HG02870 (cell line): ENCODE measurements at regions not wholly inside any gene's neighbourhood (a gene's known extent, or its start where the extent isn't known, plus 50 kb on each side); places are given as distances from the start of the nearest gene placed in this dataset.
"Not testable (repeated sequence)": the region's sequence is repeated elsewhere in the genome, so short reads cannot be mapped to it uniquely, and the experiment has no call there.

Source experiments
- ATAC-seq: cut with Tn5 transposase; IDR thresholded peaks from one replicate; pipeline ENCODE4 v1.9.1; 2021; ENCODE audit warnings: mild to moderate bottlenecking, moderate library complexity; ENCODE audit not compliant: unreplicated experiment

- ATAC-seq: no peak
These were observed 1761.3 kb upstream of the IGFBP7 start for GRCh38 chr4:58871509-58871908.

DNA sequence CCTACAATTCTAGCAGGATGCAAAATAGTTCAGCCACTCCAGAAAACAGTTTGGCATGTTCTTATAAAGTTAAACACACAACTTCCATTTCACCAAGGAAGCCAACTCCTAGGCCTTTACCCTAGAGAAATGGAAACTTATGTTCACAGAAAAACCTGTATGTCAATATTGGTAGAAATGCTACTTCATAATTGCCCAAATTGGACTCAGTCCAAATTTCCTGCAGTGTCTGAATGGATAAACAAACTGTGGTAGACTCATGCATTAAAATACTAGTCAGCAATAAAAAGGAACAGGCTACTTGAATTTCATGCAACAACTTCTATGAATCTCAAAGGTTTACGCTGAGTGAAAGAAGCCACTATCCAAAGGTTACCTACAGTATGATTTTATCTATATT, 1738.8 kb upstream of the IGFBP7 start:
- ATAC-seq: no peak

- ATAC-seq: no peak
These were observed 1733.3 kb upstream of the IGFBP7 start for GRCh38 chr4:58843455-58843854.

GRCh38 chr4:58833126-58833525, 1722.9 kb upstream of the IGFBP7 start:
- no peak for ATAC-seq

- no peak for ATAC-seq
These were observed 1715.1 kb upstream of the IGFBP7 start for GRCh38 chr4:58825278-58825677.

GRCh38 chr4:58818560-58818959, 1708.4 kb upstream of the IGFBP7 start:
- ATAC-seq: not testable (repeated sequence)

DNA sequence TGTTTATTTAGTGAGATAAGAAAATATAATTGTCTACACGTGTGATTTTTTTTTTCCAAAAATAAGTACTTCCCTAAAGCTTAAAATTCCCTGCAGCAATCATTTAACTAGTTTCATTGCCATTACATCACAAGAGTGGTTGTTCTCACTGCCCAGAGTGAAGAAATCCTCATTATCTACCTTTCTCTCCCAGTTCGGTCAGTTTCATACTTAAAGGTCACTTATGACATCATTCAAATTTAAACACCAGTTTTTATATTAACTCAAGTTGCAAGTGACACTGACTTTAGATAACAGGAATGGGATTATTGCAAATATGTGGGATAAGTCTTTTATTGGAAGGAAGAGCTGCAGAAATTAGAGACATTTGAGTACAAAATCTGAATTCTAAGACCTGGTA, 1699.8 kb upstream of the IGFBP7 start:
- no peak for ATAC-seq

- ATAC-seq: no peak
These were observed 1699.2 kb upstream of the IGFBP7 start for GRCh38 chr4:58809366-58809765.

DNA sequence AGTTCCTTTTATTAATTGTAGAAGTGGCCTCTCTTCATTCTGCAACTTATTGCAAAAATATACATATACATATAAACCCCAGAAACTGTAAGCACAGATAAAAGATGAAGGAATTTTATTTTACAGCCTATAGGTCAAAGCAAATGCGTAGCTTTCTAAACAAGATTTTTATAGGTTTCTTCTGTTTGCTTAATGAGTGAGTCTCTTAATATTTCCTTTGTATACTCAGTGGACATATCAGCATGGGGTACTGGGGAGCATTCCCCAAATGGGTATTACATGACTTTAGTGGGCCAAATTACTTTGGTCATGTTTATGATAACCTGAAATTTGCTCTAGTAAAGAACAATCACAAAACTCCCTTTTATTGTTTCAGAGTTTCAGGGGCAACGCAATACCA, 1698.6 kb upstream of the IGFBP7 start:
- ATAC-seq: no peak

- ATAC-seq: no peak
These were observed 1697.8 kb upstream of the IGFBP7 start for GRCh38 chr4:58807843-58808615.

DNA sequence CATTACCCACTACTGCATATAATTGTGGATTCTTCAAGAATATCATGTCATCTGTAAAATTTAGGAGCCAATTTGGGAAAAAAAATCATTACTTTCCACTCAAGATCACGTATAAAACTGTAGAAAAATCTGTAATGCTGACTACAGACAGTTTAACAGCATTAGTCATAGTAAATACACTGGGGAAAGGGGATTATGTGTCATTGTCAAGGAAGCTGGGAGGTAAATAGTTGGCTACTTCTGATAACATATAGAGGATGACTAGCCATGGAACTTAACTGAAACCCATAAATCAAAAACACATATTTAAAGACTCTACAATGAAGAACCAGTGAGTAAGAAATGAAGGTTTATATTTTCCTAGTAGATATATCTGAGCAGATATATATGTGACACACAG, 1666.4 kb upstream of the IGFBP7 start:
- no peak for ATAC-seq

DNA sequence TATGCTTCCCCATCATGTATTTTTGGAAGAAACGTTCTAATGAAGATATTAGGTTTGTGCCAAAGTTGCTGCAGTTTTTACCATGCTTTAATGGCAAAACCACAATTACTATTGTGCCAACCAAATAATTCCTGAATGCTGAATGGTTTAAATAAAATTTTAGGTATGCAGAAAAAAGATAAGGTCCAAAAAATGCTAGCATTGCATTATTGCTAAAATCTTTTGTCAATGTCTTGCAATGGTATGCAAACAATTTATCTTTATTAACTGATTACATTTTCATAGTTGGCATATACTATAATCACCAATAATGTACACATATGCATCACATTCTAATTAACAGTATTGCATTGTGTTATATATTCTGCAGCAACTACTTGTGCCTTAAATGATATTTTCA, 1657.4 kb upstream of the IGFBP7 start:
- ATAC-seq: no peak

GRCh38 chr4:58766763-58767162, 1656.6 kb upstream of the IGFBP7 start:
- no peak for ATAC-seq

- ATAC-seq: no peak
These were observed 1651.4 kb upstream of the IGFBP7 start for GRCh38 chr4:58761563-58761962.

GRCh38 chr4:58760737-58761136, 1650.6 kb upstream of the IGFBP7 start:
- no peak for ATAC-seq

DNA sequence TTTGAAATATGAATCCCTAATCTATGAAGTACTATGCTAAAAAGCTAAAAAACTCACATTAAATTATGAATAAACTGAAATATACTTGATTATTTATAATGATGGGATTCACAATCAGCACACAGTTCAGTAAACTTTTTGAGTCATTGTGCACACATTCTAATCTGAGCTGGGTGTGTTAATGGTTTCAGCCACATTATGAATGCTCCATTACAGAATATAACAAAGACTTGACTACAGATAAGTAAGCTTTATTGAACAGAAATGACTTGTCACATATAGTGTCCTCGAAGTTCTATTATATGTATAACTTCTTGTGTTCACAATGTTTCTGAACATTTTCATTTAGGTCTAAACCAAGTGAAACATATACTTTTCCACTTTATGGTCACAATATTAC, 1649.9 kb upstream of the IGFBP7 start:
- no peak for ATAC-seq

DNA sequence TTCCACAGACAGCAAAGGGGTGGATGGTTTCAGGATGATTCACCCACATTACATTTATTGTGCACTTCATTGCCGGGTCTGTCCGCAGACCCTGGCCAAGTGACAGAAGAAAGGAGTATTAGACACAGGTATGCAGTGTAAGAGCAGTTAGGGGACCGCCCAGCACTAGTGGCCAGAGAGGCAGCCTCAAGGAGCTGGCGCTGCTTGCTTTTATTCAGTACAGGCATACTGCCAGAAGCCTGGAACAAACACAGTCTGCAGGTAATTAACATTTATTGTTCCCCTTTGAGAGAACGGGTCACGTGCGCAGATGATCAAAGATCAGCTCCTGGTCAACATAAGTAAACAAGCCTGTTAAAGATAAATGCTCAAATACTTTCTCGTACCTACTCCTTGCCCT, 1639.0 kb upstream of the IGFBP7 start:
- ATAC-seq: no peak

DNA sequence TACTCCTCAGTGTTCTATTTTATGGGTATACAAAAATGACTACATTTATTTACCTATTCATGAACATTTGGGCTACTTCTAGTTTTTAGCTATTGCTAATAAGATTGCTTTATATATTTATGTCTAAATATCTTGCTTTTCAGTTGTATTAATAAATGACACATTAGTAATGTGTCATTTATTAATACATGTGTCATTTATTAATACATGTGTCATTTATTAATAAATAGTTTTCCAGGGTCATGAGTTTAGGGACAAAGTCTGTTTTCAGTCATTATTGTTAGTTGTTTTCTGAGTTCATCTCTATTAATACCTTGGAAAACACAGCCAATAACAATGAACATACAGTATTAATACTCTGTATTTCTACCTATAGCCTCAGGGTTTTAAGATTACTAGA, 1630.7 kb upstream of the IGFBP7 start:
- no peak for ATAC-seq

- ATAC-seq: no peak
These were observed 1629.1 kb upstream of the IGFBP7 start for GRCh38 chr4:58739275-58739674.

- ATAC-seq: no peak
These were observed 1628.2 kb upstream of the IGFBP7 start for GRCh38 chr4:58738375-58738774.

GRCh38 chr4:58734030-58734674, 1624.0 kb upstream of the IGFBP7 start:
- peak; percentile 66 for ATAC-seq

GRCh38 chr4:58732973-58733372, 1622.8 kb upstream of the IGFBP7 start:
- no peak for ATAC-seq

DNA sequence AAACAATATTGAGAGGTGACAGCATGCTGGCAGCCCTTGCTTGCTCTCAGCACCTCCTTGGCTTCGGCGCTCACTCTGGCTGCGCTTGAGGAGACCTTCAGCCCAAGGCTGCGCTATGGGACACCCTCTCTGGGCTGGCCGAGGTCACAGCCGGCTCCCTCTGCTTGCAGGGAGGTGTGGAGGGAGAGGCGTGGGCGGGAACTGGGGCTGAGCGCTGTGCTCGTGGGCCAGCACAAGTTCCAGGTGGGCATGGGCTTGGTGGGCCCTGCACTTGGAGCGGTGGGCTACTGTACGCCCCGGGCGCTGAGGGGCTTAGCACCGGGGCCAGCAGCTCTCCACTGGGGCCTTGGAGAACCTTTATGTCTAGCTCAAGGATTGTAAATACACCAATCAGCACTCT, 1613.8 kb upstream of the IGFBP7 start:
- no peak for ATAC-seq
